ENCODE measurements at regions not wholly inside any gene's neighbourhood (a gene's known extent, or its start where the extent isn't known, plus 50 kb on each side); places are given as distances from the start of the nearest gene placed in this dataset.
"Not testable (repeated sequence)": the region's sequence is repeated elsewhere in the genome, so short reads cannot be mapped to it uniquely, and the experiment has no call there.

GRCh38 chr10:61051344-61051743 is 107.4 kb upstream of the RHOBTB1 start:
- TF ChIP-seq, protein P1, sequence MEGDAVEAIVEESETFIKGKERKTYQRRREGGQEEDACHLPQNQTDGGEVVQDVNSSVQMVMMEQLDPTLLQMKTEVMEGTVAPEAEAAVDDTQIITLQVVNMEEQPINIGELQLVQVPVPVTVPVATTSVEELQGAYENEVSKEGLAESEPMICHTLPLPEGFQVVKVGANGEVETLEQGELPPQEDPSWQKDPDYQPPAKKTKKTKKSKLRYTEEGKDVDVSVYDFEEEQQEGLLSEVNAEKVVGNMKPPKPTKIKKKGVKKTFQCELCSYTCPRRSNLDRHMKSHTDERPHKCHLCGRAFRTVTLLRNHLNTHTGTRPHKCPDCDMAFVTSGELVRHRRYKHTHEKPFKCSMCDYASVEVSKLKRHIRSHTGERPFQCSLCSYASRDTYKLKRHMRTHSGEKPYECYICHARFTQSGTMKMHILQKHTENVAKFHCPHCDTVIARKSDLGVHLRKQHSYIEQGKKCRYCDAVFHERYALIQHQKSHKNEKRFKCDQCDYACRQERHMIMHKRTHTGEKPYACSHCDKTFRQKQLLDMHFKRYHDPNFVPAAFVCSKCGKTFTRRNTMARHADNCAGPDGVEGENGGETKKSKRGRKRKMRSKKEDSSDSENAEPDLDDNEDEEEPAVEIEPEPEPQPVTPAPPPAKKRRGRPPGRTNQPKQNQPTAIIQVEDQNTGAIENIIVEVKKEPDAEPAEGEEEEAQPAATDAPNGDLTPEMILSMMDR (conservative IDR thresholded peaks at IDR 0.05), result no peak
- H3K27ac ChIP-seq, result no peak overlapping the region

DNA sequence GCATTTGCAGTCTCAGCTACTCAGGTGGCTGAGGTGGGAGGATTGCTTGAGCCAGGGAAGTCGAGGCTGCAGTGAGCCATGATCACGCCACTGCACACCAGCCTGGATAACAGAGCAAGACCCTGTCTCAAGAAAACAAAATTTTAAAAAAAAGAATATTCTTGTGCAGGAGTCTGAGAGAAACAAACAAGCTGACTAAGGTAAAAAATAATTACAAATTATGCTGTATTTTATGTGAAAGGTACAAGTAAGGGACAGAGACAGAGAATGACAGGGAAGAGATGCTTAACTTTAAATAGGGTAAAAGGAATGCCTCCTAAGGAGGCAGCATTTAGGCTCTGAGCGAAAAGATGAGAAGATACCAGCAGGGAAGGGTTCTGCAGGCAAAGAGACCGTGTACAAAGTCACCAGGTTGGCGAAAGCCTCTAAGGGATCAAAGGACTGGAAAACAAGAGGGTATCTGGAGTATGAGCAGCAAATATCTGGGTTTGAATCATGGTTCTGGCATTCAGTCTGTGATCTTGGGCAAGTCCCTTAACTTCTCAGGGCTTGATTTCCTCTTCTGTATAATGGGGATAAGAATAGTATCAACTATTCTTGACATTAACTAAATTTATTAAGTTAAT is 106.2 kb upstream of the RHOBTB1 start:
- TF ChIP-seq, protein P1 (conservative IDR thresholded peaks at IDR 0.05), result no peak
- H3K27ac ChIP-seq, result no peak overlapping the region

DNA sequence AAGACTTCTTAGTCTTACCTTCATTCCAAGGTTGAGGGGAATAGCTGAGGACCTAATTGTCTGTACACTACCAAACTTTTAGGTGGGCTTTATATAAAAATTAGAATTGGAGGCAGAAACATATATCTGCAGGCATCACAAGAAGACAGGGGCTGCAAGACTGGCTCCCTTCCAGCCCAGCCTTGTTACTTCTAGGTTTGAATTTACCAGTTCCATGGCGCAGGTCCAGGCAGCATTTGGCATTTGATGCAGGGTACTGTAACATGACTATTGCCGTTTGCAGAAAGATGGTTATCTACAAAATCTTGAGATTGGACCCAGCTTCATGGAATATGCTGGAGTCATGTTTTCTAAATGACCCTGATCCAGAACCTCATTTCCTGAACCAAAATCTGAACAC is 105.4 kb upstream of the RHOBTB1 start:
- TF ChIP-seq, protein P1 (conservative IDR thresholded peaks at IDR 0.05), result no peak

GRCh38 chr10:61047788-61048560 is 104.0 kb upstream of the RHOBTB1 start:
- TF ChIP-seq, protein P1 (conservative IDR thresholded peaks at IDR 0.05), result no peak
- no peak overlapping the region for H3K27ac ChIP-seq

More for the DNA sequence above, 105.4 kb upstream of the RHOBTB1 start:
- H3K27ac ChIP-seq, result no peak overlapping the region

GRCh38 chr10:61047081-61047480 is 103.1 kb upstream of the RHOBTB1 start:
- H3K27ac ChIP-seq, result no peak overlapping the region
- TF ChIP-seq, protein P1 (conservative IDR thresholded peaks at IDR 0.05), result no peak

DNA sequence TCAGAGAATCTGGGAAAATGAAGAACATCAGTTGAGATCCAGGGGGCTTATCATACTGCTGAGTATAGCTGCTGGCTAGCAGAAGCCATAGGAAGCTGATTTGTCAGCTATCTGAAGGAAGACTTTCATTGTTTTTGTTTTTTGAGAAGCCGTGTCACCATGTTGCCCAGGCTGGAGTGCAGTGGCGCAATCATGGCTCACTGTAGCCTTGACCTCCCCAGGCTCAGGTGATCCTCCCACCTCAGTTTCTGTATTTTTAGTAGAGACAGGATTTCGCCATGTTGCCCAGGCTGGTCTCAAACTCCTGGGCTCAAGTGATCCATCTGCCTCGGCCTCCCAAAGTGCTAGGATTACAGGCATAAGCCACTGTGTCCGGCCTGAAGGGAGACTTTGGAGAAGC is 101.5 kb upstream of the RHOBTB1 start:
- not testable (repeated sequence) for H3K27ac ChIP-seq

DNA sequence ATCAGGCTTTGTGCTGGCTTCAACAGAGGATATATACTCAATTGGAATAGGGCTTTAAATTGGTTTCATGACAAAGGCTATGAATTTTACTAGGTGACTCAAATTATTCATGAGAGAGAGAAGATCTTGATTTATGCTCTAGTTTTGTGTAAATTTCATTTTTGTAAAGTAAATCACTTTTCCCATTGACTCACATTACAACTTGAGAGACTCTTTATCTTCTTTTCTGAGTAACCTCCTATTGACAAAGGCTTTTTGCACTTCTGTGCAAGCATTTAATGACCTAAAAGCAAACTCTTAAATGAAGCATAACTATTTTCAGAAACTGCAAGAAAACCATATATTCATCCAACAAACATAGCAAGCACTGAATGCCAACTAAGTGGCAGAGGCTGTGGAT is 98.5 kb upstream of the RHOBTB1 start:
- H3K27ac ChIP-seq, result no peak overlapping the region
- TF ChIP-seq, protein P1 (conservative IDR thresholded peaks at IDR 0.05), result no peak

Data from VCaP (cell line).